Neural crest cell (in vitro differentiated cells): ENCODE measurements at regions not wholly inside any gene's neighbourhood (a gene's known extent, or its start where the extent isn't known, plus 50 kb on each side); places are given as distances from the start of the nearest gene placed in this dataset.

Experiments used
- DNase-seq: peaks from one replicate; pipeline ENCODE4 v3.0.0; 2021; ENCODE audit warnings: low read depth, mixed read lengths, low spot score
- H3K27ac Mint-ChIP-seq: one replicate; pipeline ENCODE4 v1.8.0; 2021; ENCODE audit warnings: mild to moderate bottlenecking, mixed read lengths; ENCODE audit not compliant: unreplicated experiment
- H3K27me3 Mint-ChIP-seq: 2 replicates; pipeline ENCODE4 v1.8.0; 2021; ENCODE audit warnings: low read depth, mild to moderate bottlenecking, mixed read lengths
- H3K36me3 Mint-ChIP-seq: 2 replicates; pipeline ENCODE4 v1.8.0; 2021; ENCODE audit warnings: low read depth, mild to moderate bottlenecking, mixed read lengths
- H3K4me1 Mint-ChIP-seq: 2 replicates; pipeline ENCODE4 v1.8.0; 2021; ENCODE audit warnings: mixed read lengths
- H3K4me3 Mint-ChIP-seq: one replicate; pipeline ENCODE4 v1.8.0; 2021; ENCODE audit warnings: mild to moderate bottlenecking, mixed read lengths
- H3K9me3 Mint-ChIP-seq: 2 replicates; pipeline ENCODE4 v1.8.0; 2021; ENCODE audit warnings: mixed read lengths
- TF ChIP-seq, protein P1 (sequence below): fragments of 200-600 bp; sonication (generic); conservative IDR thresholded peaks from 2 replicates; pipeline ENCODE4 v1.5.0; 2021; ENCODE audit warnings: antibody characterized with exemption, mild to moderate bottlenecking

DNA sequence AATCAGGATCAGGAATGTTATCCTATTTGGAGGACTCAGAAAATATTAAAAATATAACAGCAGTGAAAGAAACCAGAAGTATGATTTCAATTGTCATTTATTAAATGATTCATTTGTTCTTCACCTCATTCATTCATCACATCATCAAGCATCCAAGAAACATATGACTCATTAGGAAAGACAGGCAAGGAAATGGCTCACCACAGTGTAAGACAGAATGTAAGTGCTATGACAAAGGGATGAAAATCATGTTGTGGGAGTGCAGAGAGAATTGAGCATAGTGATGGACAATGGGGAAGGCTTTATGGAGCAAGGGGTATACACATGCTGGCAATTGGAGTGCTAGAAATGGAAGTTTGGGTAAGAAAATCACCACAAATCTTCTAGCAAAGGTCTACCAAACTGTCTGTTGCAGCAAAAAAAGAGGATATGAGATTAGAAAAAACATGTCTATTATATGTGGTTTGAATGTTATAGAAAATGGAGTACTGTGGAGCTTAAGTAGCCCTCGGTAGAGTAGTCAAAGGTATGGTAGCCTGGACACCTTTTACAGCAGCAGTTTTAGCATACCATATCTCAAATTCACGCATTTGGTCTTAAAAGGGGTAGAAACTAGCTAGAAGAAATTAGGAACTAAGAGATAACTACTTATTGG is 111.1 kb upstream of the GPR149 start:
- Mint-ChIP-seq H3K36me3 (no peaks in the 10 kb centered on the region), H3K4me3 (no peak overlapping the region), H3K27me3 (peaks cover 34% of the 10 kb centered on the region), H3K27ac (no peak overlapping the region), H3K4me1 (peaks cover 8% of the 10 kb centered on the region), H3K9me3 (no peaks in the 10 kb centered on the region)
- no peak for DNase-seq
- TF ChIP-seq, protein P1, sequence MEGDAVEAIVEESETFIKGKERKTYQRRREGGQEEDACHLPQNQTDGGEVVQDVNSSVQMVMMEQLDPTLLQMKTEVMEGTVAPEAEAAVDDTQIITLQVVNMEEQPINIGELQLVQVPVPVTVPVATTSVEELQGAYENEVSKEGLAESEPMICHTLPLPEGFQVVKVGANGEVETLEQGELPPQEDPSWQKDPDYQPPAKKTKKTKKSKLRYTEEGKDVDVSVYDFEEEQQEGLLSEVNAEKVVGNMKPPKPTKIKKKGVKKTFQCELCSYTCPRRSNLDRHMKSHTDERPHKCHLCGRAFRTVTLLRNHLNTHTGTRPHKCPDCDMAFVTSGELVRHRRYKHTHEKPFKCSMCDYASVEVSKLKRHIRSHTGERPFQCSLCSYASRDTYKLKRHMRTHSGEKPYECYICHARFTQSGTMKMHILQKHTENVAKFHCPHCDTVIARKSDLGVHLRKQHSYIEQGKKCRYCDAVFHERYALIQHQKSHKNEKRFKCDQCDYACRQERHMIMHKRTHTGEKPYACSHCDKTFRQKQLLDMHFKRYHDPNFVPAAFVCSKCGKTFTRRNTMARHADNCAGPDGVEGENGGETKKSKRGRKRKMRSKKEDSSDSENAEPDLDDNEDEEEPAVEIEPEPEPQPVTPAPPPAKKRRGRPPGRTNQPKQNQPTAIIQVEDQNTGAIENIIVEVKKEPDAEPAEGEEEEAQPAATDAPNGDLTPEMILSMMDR, result no peak

DNA sequence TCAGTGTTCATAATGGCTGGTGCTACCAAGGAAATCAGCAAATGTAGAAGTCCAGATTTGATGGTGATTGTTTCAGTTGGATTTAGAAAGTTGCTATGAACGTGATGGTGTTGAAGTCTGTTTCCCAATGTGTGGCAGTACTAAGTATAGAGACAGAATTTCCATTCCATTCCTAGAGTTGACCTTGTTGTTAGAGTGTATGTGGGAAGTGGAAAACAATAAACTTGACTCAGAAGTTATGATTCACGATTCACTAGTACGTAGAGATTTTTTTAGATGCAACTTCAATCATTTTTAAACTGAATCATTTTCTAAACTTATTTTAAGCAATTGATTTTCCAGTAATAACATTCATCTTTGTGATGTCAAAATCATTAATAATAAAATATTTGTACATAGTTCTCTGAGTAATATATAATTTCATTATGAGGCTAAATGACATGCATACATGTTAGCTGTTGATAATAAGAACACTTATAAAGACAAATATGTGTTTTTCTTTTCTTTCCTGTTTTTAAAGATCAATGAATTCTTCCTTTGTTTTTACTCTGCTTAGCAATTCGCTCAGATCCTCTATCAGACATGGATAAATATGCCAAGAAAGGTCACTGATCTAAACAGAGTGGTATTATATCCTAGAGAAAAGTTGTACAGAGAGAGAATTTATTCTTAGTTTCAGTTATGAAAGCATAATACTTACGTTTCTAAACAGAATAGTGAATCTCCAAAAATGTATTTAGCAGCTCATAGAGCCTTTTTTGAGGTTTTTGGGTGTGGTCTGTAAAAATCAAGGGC is 108.8 kb upstream of the GPR149 start:
- Mint-ChIP-seq H3K9me3 (no peaks in the 10 kb centered on the region), H3K4me3 (no peak overlapping the region), H3K27ac (no peak overlapping the region), H3K27me3 (peaks cover 36% of the 10 kb centered on the region), H3K36me3 (no peaks in the 10 kb centered on the region), H3K4me1 (peaks cover 8% of the 10 kb centered on the region)
- DNase-seq, result no peak
- TF ChIP-seq, protein P1, result no peak

DNA sequence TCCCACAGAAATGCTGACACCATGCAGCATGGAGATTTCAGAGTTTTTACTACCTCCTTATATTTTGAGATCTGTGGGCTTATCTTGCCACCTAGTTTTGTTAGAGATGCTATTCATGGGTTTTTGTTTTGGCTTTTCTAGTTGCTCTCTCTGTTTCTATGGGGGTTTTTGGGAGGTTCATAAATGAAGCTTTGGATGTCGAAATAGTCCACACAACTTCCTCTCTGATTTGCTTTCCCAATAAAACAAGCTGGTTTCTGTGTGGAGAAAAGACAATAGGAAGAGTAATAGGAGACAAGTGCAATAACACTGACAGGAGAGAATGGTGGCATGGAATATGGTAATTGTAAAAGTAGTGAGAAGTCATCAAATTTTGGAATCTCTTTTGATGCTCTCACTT is 106.8 kb upstream of the GPR149 start:
- Mint-ChIP-seq H3K27me3 (peaks cover 36% of the 10 kb centered on the region), H3K4me3 (no peak overlapping the region), H3K36me3 (no peaks in the 10 kb centered on the region), H3K9me3 (no peaks in the 10 kb centered on the region), H3K27ac (no peak overlapping the region), H3K4me1 (peaks cover 8% of the 10 kb centered on the region)
- no peak for DNase-seq
- TF ChIP-seq, protein P1, result no peak

DNA sequence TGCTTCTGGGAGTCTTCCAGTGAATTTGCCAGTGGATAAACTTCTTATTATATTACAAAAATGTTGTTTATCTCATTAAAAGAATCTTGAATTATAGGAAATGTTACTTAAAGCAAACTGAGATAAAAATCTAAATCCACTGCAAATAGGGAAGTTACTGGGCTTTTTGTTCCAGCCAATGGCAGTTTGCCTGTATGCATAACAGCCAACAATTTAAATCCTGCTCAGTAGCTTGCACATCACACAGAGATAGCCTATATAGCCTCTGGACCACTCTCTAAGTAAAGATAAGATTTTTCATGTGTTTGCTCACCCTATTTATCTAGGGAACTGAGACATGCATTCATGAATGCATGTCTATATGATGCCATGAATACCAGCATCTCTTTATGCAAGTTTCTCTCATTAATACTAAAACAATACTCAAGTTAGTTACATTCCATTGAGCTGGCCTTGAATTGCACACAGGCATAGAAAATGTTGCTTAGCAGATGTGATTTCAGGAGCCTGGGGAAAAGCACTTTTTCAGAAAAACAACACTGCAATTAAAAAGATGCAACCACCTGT is 92.1 kb upstream of the GPR149 start:
- Mint-ChIP-seq H3K9me3 (peaks cover 4% of the 10 kb centered on the region), H3K36me3 (no peaks in the 10 kb centered on the region), H3K27me3 (peaks cover 25% of the 10 kb centered on the region), H3K27ac (no peak overlapping the region), H3K4me1 (no peaks in the 10 kb centered on the region), H3K4me3 (no peak overlapping the region)
- TF ChIP-seq, protein P1, result no peak
- no peak for DNase-seq

DNA sequence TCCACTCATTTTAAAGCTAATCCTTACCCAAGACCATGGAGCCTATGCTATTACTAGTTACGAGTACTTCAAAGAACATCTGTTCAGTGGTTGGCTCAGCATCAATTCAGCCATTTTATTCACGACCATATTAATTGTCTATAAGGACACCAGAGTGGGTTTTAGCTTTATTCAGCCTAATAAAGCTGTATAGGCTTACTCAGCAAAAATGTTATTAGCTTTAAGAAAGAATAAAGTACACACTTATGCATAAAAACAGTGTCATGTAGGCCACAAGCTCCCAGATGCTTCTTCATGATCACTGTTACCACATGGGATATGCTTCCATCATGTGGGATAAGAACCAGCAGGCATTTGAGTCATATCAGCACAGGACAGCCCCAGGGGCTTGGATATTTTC is 87.4 kb upstream of the GPR149 start:
- no peak overlapping the region for H3K4me3 Mint-ChIP-seq
- no peak for DNase-seq
- no peaks in the 10 kb centered on the region for H3K27me3 Mint-ChIP-seq
- TF ChIP-seq, protein P1, result no peak
- H3K4me1 Mint-ChIP-seq, result no peaks in the 10 kb centered on the region
- no peak overlapping the region for H3K27ac Mint-ChIP-seq
- H3K9me3 Mint-ChIP-seq, result peaks cover 8% of the 10 kb centered on the region
- H3K36me3 Mint-ChIP-seq, result peaks cover 3% of the 10 kb centered on the region
